AG09309 (cell line): ENCODE measurements at regions not wholly inside any gene's neighbourhood (a gene's known extent, or its start where the extent isn't known, plus 50 kb on each side); places are given as distances from the start of the nearest gene placed in this dataset.

ENCODE experiments used
- DNase-seq: peaks from one replicate; pipeline ENCODE4 v3.0.0-alpha.2; 2010; ENCODE audit warnings: low read depth
- H3K4me3 ChIP-seq: 2 replicates; pipeline ENCODE4 v1.5.1; 2011; ENCODE audit warnings: mild to moderate bottlenecking, low read depth, low read length, moderate library complexity; ENCODE audit not compliant: control insufficient read depth
- CTCF ChIP-seq: IDR thresholded peaks from 2 replicates; pipeline ENCODE4 v1.5.1; 2011; ENCODE audit warnings: mild to moderate bottlenecking, low read depth, low read length, inconsistent platforms; ENCODE audit not compliant: insufficient read depth, control insufficient read depth; ENCODE audit errors: missing control alignments

DNA sequence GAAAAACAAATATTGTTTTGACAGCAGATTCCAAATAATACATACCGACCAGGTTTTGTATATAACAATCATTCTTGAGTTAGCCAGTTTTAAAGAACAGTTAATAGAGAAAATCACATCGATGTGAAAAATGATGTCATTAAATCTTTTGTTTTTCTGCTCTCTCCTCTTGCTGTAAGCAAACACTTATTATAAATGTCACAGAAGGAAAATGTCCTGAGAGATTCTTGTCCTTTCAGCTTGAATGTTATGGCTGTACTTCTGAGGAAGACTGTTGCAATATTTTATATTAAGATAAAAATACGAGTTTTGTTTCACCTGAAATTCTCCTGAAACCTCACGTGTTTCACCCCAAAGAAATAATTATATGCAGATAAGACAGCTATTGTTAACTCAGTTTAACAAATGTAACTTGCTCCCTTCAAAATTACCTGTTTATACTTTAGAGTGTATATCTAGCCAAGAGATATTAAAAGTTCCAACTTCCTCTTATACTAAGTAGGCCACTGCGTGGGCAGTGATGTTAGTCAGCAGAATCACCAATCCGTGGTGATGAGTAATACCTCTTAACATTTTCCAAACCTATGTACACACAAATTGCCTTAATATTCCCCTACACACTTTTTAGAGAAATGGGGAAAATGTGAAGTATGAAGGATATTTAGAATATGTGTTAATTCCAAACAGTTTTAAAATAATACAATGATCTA is 1111.4 kb upstream of the CITED2 start:
- no peak overlapping the region for H3K4me3 ChIP-seq
- no peak for TF ChIP-seq CTCF
- DNase-seq = peak; percentile 84

- peak; percentile 54 for DNase-seq
- no peak overlapping the region for H3K4me3 ChIP-seq
- no peak for TF ChIP-seq CTCF
These were observed 1106.4 kb upstream of the CITED2 start for GRCh38 chr6:140480852-140481251.

DNA sequence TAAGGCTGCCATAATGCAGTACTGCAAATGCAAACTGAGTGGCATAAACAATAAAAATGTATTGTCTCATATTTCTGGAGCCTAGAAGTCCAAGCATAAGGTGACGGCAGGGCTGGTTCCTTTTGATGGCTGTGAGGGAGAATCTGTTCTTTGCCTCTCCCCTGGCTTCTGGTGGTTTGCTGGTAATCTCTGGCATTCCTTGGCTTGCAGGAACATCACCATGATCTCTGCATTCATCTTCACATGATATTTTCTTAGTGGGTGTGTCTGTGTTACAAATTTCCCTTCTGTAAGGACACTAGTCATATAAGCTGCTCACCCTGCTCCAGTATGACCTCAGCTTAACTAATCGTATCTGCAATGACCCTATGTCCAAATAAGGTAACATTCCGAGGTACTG is 1104.2 kb upstream of the CITED2 start:
- H3K4me3 ChIP-seq = no peak overlapping the region
- TF ChIP-seq CTCF = no peak
- no peak for DNase-seq

DNA sequence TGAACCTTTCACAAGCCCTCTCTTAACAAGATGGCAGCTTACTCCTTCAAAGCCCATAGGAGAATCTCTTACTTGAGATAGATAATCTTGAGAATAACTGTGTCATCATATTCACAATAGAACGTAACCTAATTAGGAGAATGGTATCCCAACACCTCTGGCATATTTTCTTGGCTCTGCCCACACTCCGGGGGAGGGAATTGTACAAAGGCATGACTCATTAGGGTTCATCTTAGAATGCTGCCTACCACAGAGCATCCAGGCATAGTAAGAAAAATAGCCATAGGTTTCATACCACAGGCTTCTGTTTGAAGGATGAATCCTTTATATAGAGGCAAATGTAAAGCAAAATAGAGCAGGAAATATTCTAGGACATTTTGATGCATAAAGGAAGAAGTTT is 1100.6 kb upstream of the CITED2 start:
- H3K4me3 ChIP-seq = no peak overlapping the region
- DNase-seq = no peak
- TF ChIP-seq CTCF = no peak

DNA sequence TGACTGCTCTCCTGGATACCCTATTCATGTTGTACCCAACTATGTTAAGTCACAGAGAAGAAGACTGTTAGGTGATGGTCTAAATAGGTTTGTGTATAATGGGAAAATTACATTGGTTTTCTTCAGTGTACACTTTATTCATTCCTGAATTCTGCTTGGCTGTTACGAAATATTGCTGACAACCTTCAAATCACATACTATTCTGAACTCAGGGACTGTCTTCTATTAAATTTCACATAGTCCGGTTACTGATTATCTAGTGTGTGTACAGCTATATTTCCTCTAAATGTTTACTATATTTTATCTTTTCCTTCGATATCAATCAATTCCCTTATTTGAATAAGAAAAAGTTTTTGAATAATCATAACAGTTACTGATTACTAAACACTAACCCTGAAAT is 1090.3 kb upstream of the CITED2 start:
- TF ChIP-seq CTCF = no peak
- no peak overlapping the region for H3K4me3 ChIP-seq

GRCh38 chr6:140463312-140463710 is 1088.9 kb upstream of the CITED2 start:
- TF ChIP-seq CTCF = no peak
- no peak for DNase-seq
- no peak overlapping the region for H3K4me3 ChIP-seq

More for the DNA sequence above, 1090.3 kb upstream of the CITED2 start:
- DNase-seq = no peak
